Stimulated activated naive CD8-positive, alpha-beta T cell treated with anti-CD3 and anti-CD28 coated beads, Interleukin-15, Interleukin-2, amounts not matched to agents 100 U/mL and 50 U/mL, for 24 hours (primary cell): ENCODE measurements at regions not wholly inside any gene's neighbourhood (a gene's known extent, or its start where the extent isn't known, plus 50 kb on each side); places are given as distances from the start of the nearest gene placed in this dataset.

Source experiments
- ATAC-seq: fragments of 150-1000 bp; cut with Tn5 transposase; one replicate; pipeline ENCODE4 v1.10.0; 2021
- DNase-seq: peaks from one replicate; pipeline ENCODE4 v3.0.0; 2021

DNA sequence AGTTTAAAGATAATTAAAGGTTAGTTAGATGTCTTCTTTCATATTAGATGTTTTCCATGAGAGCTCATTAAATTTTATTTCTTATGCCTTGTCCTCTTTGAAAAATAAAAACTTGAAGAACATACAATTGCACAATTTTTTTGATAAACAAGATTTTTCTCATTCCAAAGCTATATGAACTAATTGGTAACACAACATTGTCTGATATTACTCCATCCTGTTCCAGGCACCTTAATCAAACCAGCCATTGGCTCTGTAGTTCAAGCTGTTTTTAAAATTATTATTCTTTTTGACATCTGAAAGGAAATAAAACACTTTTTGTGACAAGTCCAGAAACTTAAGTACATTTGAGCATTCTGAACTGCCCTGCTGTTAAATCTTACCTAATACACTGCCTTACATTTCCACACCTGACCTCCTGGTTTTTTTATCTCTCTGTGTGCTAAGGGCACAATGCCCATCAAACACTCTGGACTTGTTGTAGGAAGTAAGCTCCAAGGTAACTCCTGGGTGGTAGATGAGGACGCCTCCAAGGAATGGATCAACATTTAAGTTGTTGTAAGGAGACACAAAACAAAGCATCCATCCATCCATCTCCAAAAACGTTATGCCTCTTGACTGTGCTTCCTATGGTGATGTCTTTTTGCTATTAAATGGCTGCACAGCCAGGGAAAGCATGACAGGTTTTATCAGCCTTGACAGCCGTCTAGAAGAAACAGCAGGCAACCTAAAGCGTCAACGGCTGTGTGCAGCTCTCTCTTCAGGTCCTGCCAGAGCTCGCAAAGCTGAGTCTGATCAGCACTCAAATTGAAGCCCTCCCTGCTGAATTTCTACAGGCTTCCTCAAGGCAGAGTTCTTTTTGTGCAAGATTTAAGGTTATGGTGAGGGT is 449.9 kb upstream of the FLRT2 start:
- no peak for ATAC-seq

GRCh38 chr14:85084344-85084743 is 445.6 kb upstream of the FLRT2 start:
- no peak for ATAC-seq
- no peak for DNase-seq

More for the DNA sequence above, 449.9 kb upstream of the FLRT2 start:
- DNase-seq = no peak

DNA sequence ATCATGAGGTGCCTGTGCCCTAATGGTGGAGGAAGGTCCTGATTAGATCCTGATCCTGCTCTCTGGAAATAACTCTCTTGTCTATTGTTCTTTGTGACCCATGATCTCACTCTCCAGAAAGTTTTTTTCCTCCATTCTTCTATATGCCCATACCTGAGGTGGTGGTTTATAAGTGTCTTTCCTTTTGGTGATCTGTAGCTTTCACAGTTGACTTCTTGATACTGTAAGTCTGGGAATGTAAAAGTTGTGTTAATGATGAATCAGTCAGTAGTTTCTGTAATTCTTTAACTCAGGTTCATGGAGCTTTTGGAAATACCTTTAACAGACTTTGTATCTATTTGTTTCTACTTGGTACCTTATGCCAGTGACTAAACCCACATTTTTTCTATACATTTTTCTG is 444.0 kb upstream of the FLRT2 start:
- ATAC-seq (no peak), DNase-seq (no peak)

GRCh38 chr14:85087201-85087600 is 442.7 kb upstream of the FLRT2 start:
- no peak for ATAC-seq
- no peak for DNase-seq

DNA sequence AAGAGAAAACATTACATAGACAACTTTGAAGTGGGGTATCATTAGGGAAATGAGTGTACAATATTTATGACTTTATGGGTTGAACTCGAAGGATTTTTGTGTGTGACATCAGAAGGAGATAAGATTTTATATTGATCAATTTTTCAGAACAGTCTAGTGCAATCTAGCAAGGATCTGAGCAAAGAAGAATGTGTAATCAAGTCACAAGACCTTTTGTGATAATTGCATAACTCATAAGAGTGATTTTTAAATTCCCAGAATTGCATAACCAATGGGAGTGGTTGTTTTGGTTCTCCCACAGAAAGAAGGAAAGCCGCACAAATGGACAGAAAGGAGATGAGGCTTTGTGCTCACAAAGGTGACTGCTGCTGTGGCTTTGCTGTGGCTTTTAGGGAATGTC is 441.8 kb upstream of the FLRT2 start:
- ATAC-seq = no peak
- no peak for DNase-seq

DNA sequence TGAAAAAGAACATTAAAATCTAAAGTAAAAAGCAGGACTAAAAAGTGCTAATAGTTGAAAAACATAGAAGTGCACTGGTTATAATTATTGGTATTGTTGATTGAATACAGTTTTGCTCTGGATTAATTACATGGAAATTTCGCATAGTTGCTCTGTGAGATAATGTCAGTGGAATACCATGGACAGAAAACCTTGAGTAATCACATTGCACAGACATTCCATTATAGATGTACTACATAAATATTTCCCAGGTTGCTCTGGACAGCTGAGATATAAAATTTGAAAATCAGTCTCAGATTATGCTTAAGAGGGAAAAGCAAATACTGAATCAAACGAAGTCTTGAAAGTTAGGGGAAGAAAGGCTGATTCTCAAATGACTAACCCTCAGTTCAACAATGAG is 439.3 kb upstream of the FLRT2 start:
- DNase-seq = no peak
- no peak for ATAC-seq

GRCh38 chr14:85093631-85094330 is 436.2 kb upstream of the FLRT2 start:
- DNase-seq (no peak), ATAC-seq (no peak)

DNA sequence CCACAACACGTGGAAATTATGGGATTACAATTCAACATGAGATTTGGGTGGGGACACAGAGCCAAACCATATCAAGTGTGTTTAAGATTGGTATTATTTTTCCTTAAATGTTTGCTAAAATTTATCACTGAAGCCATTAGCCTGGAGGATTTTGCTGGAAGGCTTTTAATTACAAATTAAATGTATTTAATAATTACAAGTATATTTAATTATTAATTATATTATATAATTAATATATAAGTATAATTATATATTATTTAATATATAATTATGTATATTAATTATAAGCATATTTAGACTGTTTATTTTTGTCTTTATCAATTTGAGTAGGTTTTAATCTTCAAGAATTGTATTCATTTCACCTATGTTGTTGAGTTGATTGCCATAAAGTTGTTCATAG is 427.4 kb upstream of the FLRT2 start:
- DNase-seq = no peak
- ATAC-seq = no peak

DNA sequence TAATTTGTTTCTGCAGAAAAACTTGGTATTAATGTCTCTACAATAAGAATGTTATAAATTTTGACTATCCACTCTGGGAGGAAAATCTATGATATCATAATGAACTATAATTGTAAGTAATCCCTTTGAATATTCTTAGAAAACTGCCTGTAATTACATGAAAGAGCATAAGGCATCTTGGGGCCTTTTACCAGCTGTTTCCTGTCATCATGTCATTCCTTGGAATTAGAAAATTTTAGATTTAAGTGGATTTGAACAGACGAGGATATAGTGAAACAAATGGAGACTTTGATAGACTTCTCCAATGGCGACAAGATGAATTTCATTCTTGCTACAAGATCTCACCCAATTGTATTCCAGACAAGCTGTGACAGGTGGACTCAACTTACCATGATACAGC is 423.4 kb upstream of the FLRT2 start:
- ATAC-seq = no peak

DNA sequence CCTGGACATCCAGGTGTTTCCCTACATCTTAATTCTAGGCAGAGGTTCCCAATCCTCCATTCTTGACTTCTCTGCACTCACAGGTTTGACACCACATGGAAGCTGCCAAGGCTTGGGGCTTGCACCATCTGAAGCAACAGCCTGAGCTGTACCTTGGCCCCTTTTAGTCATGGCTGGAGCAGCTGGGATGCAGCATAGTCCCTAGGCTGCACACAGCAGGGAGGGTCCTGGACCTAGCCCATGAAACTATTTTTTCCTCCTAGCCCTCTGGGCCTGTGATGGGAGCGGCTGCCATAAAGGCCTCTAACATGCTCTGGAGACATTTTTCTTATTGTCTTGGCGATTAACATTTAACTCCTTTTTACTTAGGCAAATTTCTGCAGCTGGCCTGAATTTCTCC is 417.2 kb upstream of the FLRT2 start:
- no peak for DNase-seq
- no peak for ATAC-seq

More for the DNA sequence above, 423.4 kb upstream of the FLRT2 start:
- DNase-seq = no peak

- DNase-seq (no peak), ATAC-seq (no peak)
These were observed 414.0 kb upstream of the FLRT2 start for GRCh38 chr14:85115921-85116320.

DNA sequence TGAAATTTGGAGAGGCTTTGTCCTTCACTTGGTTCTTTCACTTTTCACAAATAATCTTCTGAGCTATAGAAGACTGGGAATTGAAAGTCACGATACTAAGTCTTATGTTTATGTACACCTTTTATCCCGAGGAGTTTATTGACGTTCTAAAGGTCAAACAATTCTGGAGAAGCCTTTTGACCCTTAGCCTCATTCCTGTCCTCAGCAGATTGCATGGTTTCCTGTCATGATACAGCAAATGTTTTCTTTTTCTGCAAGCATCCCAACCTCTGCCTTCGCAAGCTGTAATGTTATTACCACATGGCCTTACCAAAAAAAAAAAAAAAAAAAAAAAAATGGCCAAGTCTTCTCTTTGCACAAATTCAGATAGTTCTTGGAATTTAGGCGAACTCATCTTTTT is 411.7 kb upstream of the FLRT2 start:
- ATAC-seq = no peak
- DNase-seq = no peak

- ATAC-seq (no peak), DNase-seq (no peak)
These were observed 407.3 kb upstream of the FLRT2 start for GRCh38 chr14:85122690-85123089.

DNA sequence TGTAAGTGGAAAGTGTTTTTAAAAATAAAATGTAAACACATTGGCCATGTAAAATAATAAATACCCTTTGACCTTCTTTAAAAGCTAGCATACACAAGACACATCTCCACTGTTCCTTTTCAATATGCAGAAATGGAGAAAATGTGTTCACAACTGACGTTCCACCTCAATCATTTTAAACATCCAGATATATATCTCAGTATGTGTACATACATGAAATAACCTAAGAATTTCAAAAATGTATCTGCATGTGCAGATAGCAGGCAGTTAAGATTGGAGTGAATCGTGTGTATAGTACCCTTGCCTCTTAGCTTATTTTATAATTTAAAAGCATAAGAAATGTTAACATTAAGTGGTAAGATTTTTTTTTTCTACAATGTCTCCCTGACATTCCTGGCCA is 406.2 kb upstream of the FLRT2 start:
- DNase-seq (no peak), ATAC-seq (no peak)

- no peak for DNase-seq
- no peak for ATAC-seq
These were observed 405.2 kb upstream of the FLRT2 start for GRCh38 chr14:85124631-85125290.

DNA sequence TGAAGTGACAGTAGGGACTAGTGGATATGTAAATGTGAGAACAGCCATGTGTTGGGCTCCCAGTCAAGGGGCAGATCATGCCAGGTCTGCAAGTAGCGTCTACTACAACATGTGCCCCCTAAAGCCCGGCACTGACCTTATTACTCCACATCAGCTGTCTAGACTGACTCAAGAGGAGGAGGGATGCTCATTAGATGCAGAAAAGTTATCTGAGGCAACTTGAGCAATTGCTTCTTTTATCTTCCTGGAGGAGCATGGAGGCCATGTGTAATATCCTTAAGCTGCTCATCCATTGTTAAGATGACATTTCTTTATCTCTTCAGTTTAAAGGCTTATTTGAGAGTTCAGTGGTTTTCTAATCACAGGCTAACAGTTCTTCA is 404.7 kb upstream of the FLRT2 start:
- no peak for DNase-seq
- no peak for ATAC-seq

DNA sequence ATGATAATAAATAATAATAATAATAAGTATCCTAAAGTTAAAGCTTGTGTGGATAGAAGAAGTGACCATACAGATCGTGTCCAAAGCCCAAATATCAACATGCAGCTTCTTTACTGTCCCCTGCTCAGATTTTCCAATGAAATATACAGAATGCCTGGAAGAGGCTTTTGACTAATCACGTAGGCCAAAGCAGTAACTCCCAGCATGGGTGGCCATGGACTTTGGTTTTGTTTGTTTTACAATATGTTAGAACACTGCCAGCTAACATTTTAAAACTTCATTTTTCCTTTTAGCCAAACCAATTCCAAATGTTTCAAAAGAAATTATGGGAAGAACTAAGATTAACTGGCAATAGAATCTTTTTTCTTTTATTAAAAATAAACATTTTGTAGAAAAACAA is 400.0 kb upstream of the FLRT2 start:
- ATAC-seq (no peak), DNase-seq (no peak)

DNA sequence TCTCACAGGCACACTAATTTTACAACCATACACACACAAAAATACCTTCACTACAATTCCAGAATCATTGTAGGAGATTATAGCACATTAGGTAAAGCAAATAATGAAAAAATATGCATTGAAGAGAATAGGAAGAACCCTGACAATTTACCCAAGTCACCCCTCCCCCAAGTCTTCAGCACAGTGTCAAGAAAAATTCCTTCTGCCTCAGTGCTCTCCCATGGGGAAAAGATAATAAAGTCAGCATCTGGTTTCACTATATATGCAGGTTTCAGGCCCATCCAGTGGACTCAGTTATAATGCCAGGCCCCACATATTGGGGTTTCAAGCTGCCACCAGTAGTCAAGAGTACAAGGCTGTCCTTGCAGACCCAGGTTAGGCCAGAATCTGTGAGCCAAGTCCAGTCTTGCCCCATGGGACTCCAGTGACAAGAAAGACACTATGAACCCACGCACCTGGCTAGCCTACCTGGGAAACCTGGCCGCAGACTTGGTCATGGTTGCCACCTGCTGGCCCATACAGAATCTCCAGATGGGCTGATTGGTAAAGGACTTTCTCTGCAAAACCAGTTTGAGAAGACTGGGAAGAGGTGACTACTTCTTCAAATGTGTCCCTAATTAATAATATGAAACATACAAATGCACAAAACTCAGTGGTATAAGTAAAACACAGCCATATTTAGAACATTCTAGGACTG is 398.6 kb upstream of the FLRT2 start:
- ATAC-seq (no peak), DNase-seq (no peak)

GRCh38 chr14:85142982-85143381 is 387.0 kb upstream of the FLRT2 start:
- ATAC-seq (no peak), DNase-seq (no peak)

DNA sequence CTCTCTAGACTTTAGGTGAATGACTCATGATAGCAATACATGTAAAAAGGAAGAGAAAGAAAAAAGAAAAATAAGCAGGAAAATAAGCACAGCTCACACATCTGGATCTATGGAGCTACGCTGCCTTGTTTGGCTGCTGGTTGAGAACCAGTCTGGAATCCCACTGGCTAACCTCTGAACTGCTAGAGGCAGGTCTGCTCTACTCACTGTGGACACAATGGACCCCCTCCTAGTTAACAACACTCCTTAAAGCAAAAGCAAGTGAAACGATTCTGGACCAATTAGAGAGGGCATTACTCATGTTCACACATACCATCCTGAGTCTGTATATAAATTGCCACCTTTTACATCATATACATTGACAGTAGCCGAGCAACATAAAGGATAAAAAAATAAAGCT is 383.2 kb upstream of the FLRT2 start:
- no peak for ATAC-seq

GRCh38 chr14:85150166-85150565 is 379.8 kb upstream of the FLRT2 start:
- no peak for ATAC-seq

More for the DNA sequence above, 383.2 kb upstream of the FLRT2 start:
- no peak for DNase-seq

DNA sequence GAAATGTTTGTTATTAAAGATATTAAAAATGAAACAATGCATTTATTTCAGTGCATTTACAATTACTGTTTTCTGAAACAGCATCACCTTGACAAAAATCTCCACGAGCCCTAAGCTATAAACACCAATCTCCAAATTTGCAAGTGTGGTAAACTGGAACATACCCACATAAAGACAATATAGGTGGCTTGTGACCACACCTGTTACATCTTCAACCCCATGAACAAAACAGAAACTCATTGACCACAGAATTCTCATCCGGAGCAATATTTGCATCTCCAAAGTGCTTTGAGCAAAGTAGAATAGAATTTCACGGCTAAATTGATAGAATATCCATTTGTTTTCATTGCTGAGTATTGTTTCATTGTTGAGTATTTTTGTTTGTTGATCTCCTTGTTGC is 375.2 kb upstream of the FLRT2 start:
- no peak for DNase-seq
- no peak for ATAC-seq

More at GRCh38 chr14:85150166-85150565, 379.8 kb upstream of the FLRT2 start:
- DNase-seq = no peak

DNA sequence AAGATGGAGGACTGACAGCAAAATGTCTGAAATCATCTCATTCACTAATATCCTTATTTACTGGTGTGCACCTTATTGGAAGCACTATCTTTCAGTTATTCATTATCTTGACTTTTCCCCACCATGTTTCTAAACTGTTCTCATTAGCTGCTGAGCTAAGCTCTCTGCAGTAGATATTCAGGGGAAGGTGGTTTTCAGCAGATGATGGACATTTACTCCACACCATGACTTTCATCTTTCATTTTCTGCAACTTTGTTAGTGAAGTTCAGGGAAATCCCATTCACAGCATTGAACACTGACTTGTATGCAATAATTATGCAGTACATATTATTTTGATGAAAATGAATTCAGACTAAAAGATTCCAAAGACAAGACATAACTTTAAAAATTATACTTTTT is 373.6 kb upstream of the FLRT2 start:
- DNase-seq (no peak), ATAC-seq (no peak)
